RCC 7860 (cell line): ENCODE measurements at regions not wholly inside any gene's neighbourhood (a gene's known extent, or its start where the extent isn't known, plus 50 kb on each side); places are given as distances from the start of the nearest gene placed in this dataset.

Experiments
- DNase-seq: peaks from one replicate; pipeline ENCODE4 v3.0.0-alpha.2; 2015; ENCODE audit warnings: low spot score
- FAIRE-seq: peaks from 2 replicates; lab custom pipeline; 2012; peaks lifted over from hg19 to GRCh38; lab: Jason Lieb, UNC

DNA sequence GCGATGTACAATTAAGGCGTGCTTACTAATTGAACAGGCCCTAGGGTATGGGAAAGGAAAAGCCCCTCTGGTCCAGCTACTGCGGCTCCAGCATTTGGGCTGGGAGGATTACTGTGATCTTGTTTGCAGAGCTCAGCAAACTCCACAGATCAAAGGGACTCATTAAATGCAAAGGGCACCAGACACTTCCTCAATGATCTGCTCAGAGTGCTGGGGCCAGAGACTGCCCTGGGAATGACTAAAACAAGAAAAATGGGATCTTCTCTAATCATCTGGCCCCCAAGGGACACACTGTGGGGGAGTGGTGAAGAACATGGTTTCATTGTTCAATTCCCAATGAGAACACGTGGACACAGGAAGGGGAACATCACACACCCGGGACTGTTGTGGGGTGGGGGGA lies 85.0 kb downstream of the MARCHF4 start:
- DNase-seq (peak; percentile 21), FAIRE-seq (no peak)

DNA sequence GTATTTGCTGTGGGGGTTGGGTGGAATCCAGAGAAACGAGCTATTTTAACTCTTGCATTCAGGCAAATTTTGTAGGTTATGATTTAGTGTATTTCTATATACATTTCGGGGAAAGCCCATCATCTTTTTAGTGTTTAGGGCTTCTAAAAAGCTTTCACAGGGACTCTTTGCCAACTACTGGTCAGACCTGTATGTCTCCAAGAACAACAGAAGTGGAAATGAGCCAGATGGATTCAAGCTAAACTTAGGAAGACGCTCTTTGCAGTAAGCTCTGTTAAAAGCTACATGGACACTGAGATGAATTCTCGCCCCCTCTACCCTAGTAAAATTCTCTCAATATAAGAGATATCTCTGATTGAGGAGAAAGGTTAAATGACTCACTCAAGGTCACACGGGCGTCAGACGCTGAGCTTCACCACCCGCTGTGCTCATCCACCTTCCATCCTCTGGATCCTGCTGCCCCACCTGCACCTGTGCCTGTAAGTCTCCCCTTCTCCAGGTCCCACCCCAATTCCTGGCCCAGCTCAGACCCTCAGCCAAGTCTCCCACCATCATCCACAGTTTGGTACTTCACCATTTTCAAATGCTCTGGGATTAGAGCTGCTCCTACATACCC lies 85.6 kb downstream of the MARCHF4 start:
- no peak for FAIRE-seq
- no peak for DNase-seq

DNA sequence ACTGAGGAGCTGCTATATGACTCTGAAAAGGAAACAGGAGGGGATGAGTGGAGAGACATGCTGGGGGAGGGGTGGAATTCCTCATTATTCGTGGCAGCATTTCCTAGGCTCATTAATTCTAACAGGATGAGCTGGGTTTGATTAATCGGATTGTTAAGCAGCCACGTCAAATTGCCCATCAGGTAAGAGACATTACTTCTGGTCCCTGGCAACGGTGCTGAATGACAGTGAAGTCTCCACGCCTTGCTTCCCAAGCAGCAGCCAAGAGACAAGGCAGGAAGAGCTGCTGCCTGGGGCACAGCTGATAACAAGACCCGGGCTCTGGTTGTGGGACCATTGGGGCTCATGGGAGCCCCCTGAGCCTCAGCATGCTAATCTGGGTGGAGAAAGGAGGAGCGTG lies 86.6 kb downstream of the MARCHF4 start:
- FAIRE-seq (no peak), DNase-seq (no peak)

DNA sequence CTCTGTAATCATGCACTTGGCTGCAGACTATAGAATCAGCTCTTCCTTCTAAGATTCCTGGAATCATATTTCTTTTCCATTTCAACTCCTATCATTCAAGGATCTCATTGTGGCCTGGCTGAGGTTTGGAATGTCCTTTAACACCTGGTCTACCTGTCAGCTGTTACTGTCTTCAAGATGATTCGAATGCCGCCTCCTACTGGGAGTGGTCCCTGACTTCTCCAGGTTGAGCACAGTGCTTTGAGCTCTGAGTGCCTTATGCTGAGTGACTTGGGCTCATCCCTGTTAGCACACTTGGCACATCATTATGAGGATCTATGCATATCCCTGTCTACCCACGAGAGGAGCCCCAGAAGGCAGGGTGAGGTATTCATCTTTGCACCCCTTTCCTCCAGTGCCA lies 87.6 kb downstream of the MARCHF4 start:
- FAIRE-seq (no peak), DNase-seq (no peak)

GRCh38 chr2:216283038-216283900 lies 89.0 kb downstream of the MARCHF4 start:
- DNase-seq, result no peak
- FAIRE-seq, result no peak

DNA sequence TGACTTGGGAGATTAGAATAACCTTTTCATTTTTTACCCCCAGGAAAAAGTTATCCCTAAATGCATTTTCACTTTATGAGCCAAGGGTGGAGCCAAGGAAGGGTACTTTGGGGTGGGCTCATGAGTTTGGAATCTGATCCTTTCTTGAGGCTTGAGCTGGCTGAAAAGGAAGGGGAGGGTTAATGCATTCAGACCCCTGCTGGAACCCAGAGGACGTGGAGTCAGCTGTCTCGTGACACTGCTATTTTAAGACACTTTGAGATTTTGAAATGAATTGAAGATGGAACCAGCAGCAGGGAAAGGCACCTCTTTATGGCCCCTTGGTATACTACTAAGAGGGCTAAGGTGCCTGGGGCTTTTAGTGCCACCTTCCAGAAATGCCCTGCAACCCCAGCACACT lies 90.4 kb downstream of the MARCHF4 start:
- DNase-seq (no peak), FAIRE-seq (no peak)

DNA sequence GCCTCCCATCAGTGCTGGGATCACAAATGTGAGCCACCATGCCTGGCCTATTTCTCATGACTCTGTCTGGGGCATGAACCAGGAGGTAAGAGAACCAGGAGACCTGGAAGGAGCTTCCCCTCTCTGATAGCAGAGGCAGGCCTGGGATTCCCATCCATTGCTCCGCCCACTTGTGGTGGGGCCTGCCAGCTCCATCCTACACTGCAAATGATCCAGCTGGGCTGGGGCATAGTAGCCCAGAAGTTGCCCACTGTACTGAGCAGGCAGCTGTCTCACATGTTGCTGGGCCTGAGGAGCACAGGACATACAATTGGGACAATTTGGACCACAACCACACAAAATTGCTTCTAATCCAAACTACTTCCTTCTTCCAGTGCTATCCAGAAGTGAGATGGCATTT lies 91.0 kb downstream of the MARCHF4 start:
- FAIRE-seq (no peak), DNase-seq (no peak)

DNA sequence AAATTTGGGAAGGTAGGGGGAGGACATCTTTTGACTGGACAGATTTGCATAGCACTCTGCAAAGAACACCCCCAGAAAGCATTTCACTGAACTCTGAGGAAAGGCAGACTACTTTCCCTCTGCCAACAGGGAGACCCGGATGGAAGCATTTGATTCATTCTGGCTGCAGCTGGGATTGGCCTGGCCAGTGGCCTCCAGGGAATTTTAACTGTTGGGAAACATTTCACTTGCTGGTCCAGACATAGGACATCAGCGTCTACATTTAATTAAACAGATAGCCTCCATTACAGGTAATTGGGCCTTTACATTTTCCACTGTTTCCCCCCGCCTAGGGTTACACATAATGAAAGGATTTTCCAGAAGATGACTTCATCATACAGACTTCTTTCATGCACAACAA lies 92.8 kb downstream of the MARCHF4 start:
- DNase-seq, result no peak
- no peak for FAIRE-seq

- DNase-seq, result no peak
- no peak for FAIRE-seq
These were observed 93.3 kb downstream of the MARCHF4 start for GRCh38 chr2:216279031-216279430.

- no peak for DNase-seq
- FAIRE-seq, result no peak
These were observed 96.4 kb downstream of the MARCHF4 start for GRCh38 chr2:216275890-216276289.

DNA sequence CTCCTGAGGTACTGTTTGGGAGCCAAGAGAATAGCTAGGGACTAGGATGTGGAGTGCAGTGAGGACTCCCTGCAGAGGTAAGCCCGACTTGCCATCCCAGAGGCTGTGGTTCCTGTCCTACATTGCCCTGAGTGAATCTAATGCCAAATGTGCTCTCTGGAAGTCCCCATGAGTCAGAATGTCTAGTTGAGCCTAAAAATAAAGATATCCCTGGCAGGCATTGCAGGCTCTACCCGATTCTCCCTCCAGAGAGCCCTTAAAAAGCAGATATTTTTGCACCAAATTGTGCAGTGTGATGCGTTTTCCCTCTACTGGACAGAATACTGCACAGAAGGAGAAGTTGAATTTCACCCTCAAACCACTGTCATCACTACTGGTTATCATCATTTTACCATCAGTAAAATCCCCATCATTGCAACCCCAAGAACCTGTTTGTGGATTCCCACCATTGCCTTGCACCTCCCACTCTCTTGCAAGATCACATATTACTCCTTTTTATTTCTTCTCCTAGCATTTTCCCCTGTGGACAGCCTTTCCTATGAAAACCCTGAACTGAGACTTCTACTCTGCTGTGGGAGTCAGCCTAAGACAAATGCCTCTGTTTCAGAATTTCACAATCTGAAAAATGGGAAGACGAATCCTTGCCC lies 98.0 kb downstream of the MARCHF4 start:
- no peak for FAIRE-seq

DNA sequence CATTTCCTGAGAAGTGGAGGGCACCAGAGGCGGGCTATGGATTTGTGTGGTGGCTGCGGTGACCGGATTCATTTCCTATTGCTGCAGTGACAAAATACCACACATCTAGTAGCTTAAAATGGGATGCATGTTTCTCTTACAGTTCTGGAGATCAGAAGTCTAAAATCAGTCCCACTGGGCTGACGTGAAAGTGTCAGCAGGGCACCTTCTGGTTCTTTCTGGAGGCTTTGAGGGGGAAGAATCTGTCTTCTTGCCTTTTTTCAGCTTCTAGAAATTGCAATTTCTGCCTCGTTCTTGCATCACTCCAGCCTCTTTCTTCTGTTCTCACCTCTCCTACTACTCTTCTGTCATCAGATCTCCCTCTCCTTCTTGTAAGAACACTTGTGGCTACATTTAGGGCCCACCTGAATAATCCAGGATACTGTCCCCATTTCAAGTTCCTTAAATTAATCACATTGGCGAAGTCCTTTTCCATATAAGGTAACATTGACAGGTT lies 111.2 kb downstream of the MARCHF4 start:
- DNase-seq (no peak), FAIRE-seq (no peak)

More for the DNA sequence above, 98.0 kb downstream of the MARCHF4 start:
- peak; percentile 11 for DNase-seq

DNA sequence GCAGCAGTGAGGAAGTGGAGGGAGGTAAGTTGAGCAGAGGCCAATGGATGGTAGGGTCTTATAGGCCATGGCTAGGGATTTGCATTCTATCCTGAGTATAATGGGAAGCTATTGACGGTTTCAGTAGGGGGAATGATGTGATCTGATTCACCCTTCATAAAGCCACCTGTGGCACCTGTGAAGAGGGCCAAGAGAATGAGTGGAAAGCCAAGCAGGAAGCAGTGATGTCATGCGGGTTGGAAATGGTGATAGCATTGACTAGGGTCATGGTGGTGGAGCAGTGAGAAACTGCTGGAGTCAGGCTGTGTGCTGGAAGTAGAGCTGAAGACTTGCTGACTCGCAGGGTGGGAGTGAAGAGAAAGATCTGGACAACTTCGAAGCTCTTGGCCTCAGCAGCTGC lies 111.7 kb downstream of the MARCHF4 start:
- DNase-seq (no peak), FAIRE-seq (no peak)

- no peak for FAIRE-seq
- DNase-seq, result no peak
These were observed 113.2 kb downstream of the MARCHF4 start for GRCh38 chr2:216259081-216259480.

DNA sequence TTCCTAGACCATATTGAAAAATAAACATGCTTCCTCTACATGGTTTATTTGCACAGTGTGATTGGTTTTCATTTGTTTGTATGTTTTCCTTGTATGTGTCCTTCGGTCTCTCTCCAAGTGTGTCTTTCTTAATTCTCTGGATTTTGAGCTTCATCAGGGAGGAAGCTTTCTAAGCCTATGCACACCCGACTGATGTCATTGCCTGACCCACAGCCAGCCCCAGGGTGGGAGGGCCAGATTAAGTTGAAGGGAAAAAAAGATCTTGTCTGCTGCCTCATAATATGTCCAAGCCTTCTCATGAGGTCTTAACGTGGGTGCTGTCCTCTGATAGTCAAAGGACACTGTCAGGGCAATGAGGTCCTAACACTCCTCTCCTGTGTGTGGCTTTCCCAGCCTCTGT lies 115.2 kb downstream of the MARCHF4 start:
- DNase-seq (no peak), FAIRE-seq (no peak)
